ENCODE measurements at regions not wholly inside any gene's neighbourhood (a gene's known extent, or its start where the extent isn't known, plus 50 kb on each side); places are given as distances from the start of the nearest gene placed in this dataset.

GRCh38 chr2:220147161-220148038 lies 520.0 kb downstream of the SLC4A3 start:
- no peak overlapping the region for H3K4me3 Mint-ChIP-seq
- H3K27ac Mint-ChIP-seq = no peak overlapping the region
- H3K9me3 Mint-ChIP-seq = peaks cover 3% of the 10 kb centered on the region
- no peaks in the 10 kb centered on the region for H3K4me1 Mint-ChIP-seq
- H3K36me3 Mint-ChIP-seq = no peaks in the 10 kb centered on the region
- no peaks in the 10 kb centered on the region for H3K27me3 Mint-ChIP-seq
- no peak for ATAC-seq

GRCh38 chr2:220148471-220149248 lies 521.2 kb downstream of the SLC4A3 start:
- no peaks in the 10 kb centered on the region for H3K27me3 Mint-ChIP-seq
- peaks cover 3% of the 10 kb centered on the region for H3K9me3 Mint-ChIP-seq
- no peak for ATAC-seq
- H3K36me3 Mint-ChIP-seq = no peaks in the 10 kb centered on the region
- H3K4me3 Mint-ChIP-seq = no peak overlapping the region
- no peak overlapping the region for H3K27ac Mint-ChIP-seq
- no peaks in the 10 kb centered on the region for H3K4me1 Mint-ChIP-seq

- H3K27me3 Mint-ChIP-seq = no peaks in the 10 kb centered on the region
These were observed 523.9 kb downstream of the SLC4A3 start for GRCh38 chr2:220151341-220151740.

GRCh38 chr2:220152281-220152935 lies 525.0 kb downstream of the SLC4A3 start:
- Mint-ChIP-seq H3K9me3 (no peaks in the 10 kb centered on the region), H3K4me3 (no peak overlapping the region), H3K27ac (no peak overlapping the region), H3K36me3 (no peaks in the 10 kb centered on the region), H3K4me1 (no peaks in the 10 kb centered on the region), H3K27me3 (no peaks in the 10 kb centered on the region)
- no peak for ATAC-seq

More at GRCh38 chr2:220151341-220151740, 523.9 kb downstream of the SLC4A3 start:
- no peaks in the 10 kb centered on the region for H3K9me3 Mint-ChIP-seq
- no peaks in the 10 kb centered on the region for H3K36me3 Mint-ChIP-seq
- no peak overlapping the region for H3K4me3 Mint-ChIP-seq
- no peak for ATAC-seq
- no peaks in the 10 kb centered on the region for H3K4me1 Mint-ChIP-seq
- no peak overlapping the region for H3K27ac Mint-ChIP-seq

GRCh38 chr2:220153118-220153517 lies 525.7 kb downstream of the SLC4A3 start:
- H3K4me1 Mint-ChIP-seq = no peaks in the 10 kb centered on the region
- H3K27ac Mint-ChIP-seq = no peak overlapping the region
- H3K9me3 Mint-ChIP-seq = no peaks in the 10 kb centered on the region
- H3K4me3 Mint-ChIP-seq = no peak overlapping the region
- no peaks in the 10 kb centered on the region for H3K36me3 Mint-ChIP-seq
- ATAC-seq = no peak
- no peaks in the 10 kb centered on the region for H3K27me3 Mint-ChIP-seq

GRCh38 chr2:220154304-220154703 lies 526.9 kb downstream of the SLC4A3 start:
- H3K9me3 Mint-ChIP-seq = no peaks in the 10 kb centered on the region

GRCh38 chr2:220157312-220157711 lies 529.9 kb downstream of the SLC4A3 start:
- Mint-ChIP-seq H3K4me1 (no peaks in the 10 kb centered on the region), H3K27me3 (no peaks in the 10 kb centered on the region), H3K9me3 (peaks cover 6% of the 10 kb centered on the region), H3K4me3 (no peak overlapping the region), H3K27ac (no peak overlapping the region), H3K36me3 (no peaks in the 10 kb centered on the region)
- no peak for ATAC-seq

More at GRCh38 chr2:220154304-220154703, 526.9 kb downstream of the SLC4A3 start:
- Mint-ChIP-seq H3K4me3 (no peak overlapping the region), H3K27ac (no peak overlapping the region), H3K36me3 (no peaks in the 10 kb centered on the region), H3K4me1 (no peaks in the 10 kb centered on the region), H3K27me3 (no peaks in the 10 kb centered on the region)
- no peak for ATAC-seq

GRCh38 chr2:220159738-220160137 lies 532.3 kb downstream of the SLC4A3 start:
- no peak for ATAC-seq
- Mint-ChIP-seq H3K27ac (no peak overlapping the region), H3K9me3 (peaks cover 6% of the 10 kb centered on the region)

GRCh38 chr2:220162320-220162719 lies 534.9 kb downstream of the SLC4A3 start:
- H3K27me3 Mint-ChIP-seq = no peaks in the 10 kb centered on the region
- no peaks in the 10 kb centered on the region for H3K4me1 Mint-ChIP-seq
- peaks cover 6% of the 10 kb centered on the region for H3K9me3 Mint-ChIP-seq
- no peak for ATAC-seq
- H3K36me3 Mint-ChIP-seq = no peaks in the 10 kb centered on the region
- H3K4me3 Mint-ChIP-seq = no peak overlapping the region
- no peak overlapping the region for H3K27ac Mint-ChIP-seq

More at GRCh38 chr2:220159738-220160137, 532.3 kb downstream of the SLC4A3 start:
- H3K36me3 Mint-ChIP-seq = no peaks in the 10 kb centered on the region
- H3K27me3 Mint-ChIP-seq = no peaks in the 10 kb centered on the region
- no peaks in the 10 kb centered on the region for H3K4me1 Mint-ChIP-seq
- H3K4me3 Mint-ChIP-seq = no peak overlapping the region

- Mint-ChIP-seq H3K9me3 (peaks cover 6% of the 10 kb centered on the region), H3K4me1 (no peaks in the 10 kb centered on the region), H3K27me3 (no peaks in the 10 kb centered on the region), H3K36me3 (no peaks in the 10 kb centered on the region), H3K27ac (no peak overlapping the region), H3K4me3 (no peak overlapping the region)
- ATAC-seq = no peak
These were observed 536.1 kb downstream of the SLC4A3 start for GRCh38 chr2:220163486-220163885.

- Mint-ChIP-seq H3K36me3 (no peaks in the 10 kb centered on the region), H3K9me3 (peaks cover 3% of the 10 kb centered on the region), H3K27me3 (no peaks in the 10 kb centered on the region), H3K4me1 (no peaks in the 10 kb centered on the region), H3K4me3 (no peak overlapping the region), H3K27ac (no peak overlapping the region)
- no peak for ATAC-seq
These were observed 538.0 kb downstream of the SLC4A3 start for GRCh38 chr2:220165401-220165800.

GRCh38 chr2:220166616-220167015 lies 539.2 kb downstream of the SLC4A3 start:
- Mint-ChIP-seq H3K36me3 (no peaks in the 10 kb centered on the region), H3K27ac (no peak overlapping the region), H3K27me3 (no peaks in the 10 kb centered on the region), H3K4me3 (no peak overlapping the region), H3K9me3 (no peaks in the 10 kb centered on the region), H3K4me1 (no peaks in the 10 kb centered on the region)
- no peak for ATAC-seq

- no peaks in the 10 kb centered on the region for H3K9me3 Mint-ChIP-seq
These were observed 540.5 kb downstream of the SLC4A3 start for GRCh38 chr2:220167956-220168355.

GRCh38 chr2:220168891-220169546 lies 541.6 kb downstream of the SLC4A3 start:
- no peak for ATAC-seq
- no peaks in the 10 kb centered on the region for H3K36me3 Mint-ChIP-seq
- H3K27me3 Mint-ChIP-seq = no peaks in the 10 kb centered on the region
- no peak overlapping the region for H3K4me3 Mint-ChIP-seq
- H3K9me3 Mint-ChIP-seq = no peaks in the 10 kb centered on the region
- no peaks in the 10 kb centered on the region for H3K4me1 Mint-ChIP-seq
- H3K27ac Mint-ChIP-seq = no peak overlapping the region

More at GRCh38 chr2:220167956-220168355, 540.5 kb downstream of the SLC4A3 start:
- ATAC-seq = no peak
- H3K36me3 Mint-ChIP-seq = no peaks in the 10 kb centered on the region
- H3K27ac Mint-ChIP-seq = no peak overlapping the region
- H3K27me3 Mint-ChIP-seq = no peaks in the 10 kb centered on the region
- H3K4me1 Mint-ChIP-seq = no peaks in the 10 kb centered on the region
- no peak overlapping the region for H3K4me3 Mint-ChIP-seq

- no peaks in the 10 kb centered on the region for H3K9me3 Mint-ChIP-seq
- H3K4me3 Mint-ChIP-seq = no peak overlapping the region
- H3K36me3 Mint-ChIP-seq = no peaks in the 10 kb centered on the region
- no peaks in the 10 kb centered on the region for H3K27me3 Mint-ChIP-seq
- no peaks in the 10 kb centered on the region for H3K4me1 Mint-ChIP-seq
- no peak for ATAC-seq
- H3K27ac Mint-ChIP-seq = no peak overlapping the region
These were observed 547.4 kb downstream of the SLC4A3 start for GRCh38 chr2:220174826-220175225.

Measured in stimulated activated memory B cell treated with anti-CD40 and anti-IgM and Interleukin-4, amounts not matched to agents 10 μg/mL and 1 μg/mL and 100 μg/mL, for 72 hours (primary cell).